Activated CD4-positive, alpha-beta memory T cell treated with anti-CD3 and anti-CD28 coated beads, Interleukin-2, amount 10 ng/mL, durations not matched to agents 7 days and 5 days (primary cell): ENCODE measurements at regions not wholly inside any gene's neighbourhood (a gene's known extent, or its start where the extent isn't known, plus 50 kb on each side); places are given as distances from the start of the nearest gene placed in this dataset.

Experiments used
- CTCF ChIA-PET: fragments of 350-600 bp; sonication (Branson Sonifier 250); formaldehyde crosslinking; loops from one replicate; lab custom pipeline; 2021; ENCODE audit warnings: antibody characterized with exemption, inconsistent platforms; lab: Charles Lee
- POLR2A ChIA-PET: fragments of 350-600 bp; sonication (Branson Sonifier 250); formaldehyde crosslinking; loops from one replicate; lab custom pipeline; 2021; ENCODE audit warnings: antibody characterized with exemption; lab: Charles Lee
- DNase-seq: peaks from one replicate; pipeline ENCODE4 v3.0.0-alpha.2; 2020
- H3K27ac Mint-ChIP-seq: one replicate; pipeline ENCODE4 v1.8.0; 2021; ENCODE audit warnings: mild to moderate bottlenecking, mixed read lengths
- H3K27me3 Mint-ChIP-seq: one replicate; pipeline ENCODE4 v1.8.0; 2021; ENCODE audit warnings: mixed read lengths
- H3K36me3 Mint-ChIP-seq: one replicate; pipeline ENCODE4 v1.8.0; 2021; ENCODE audit warnings: low read depth, mixed read lengths
- H3K4me1 Mint-ChIP-seq: one replicate; pipeline ENCODE4 v1.8.0; 2021; ENCODE audit warnings: mixed read lengths
- H3K4me3 Mint-ChIP-seq: one replicate; pipeline ENCODE4 v1.8.0; 2021; ENCODE audit warnings: mild to moderate bottlenecking, mixed read lengths
- H3K9me3 Mint-ChIP-seq: one replicate; pipeline ENCODE4 v1.8.0; 2021; ENCODE audit warnings: mixed read lengths

DNA sequence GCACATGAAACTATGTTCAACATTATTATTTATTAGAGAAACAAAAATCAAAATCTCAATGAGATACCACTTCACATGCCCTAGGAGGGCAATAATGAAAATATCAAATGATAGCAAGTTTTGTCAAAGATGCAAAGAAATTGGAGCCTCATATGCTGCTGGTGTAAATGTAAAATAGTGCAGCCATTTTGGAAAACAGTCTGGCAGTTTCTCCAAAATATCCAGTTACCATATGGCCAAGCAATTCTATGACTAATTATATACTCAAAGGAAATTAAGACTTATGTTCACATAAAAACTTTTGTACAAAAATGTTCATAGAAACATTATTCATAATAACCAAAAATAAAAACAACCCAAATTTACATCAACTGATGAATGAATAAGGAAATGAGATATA lies 313.6 kb upstream of the LMO3 start:
- Mint-ChIP-seq H3K27me3 (no peaks in the 10 kb centered on the region), H3K36me3 (no peaks in the 10 kb centered on the region), H3K9me3 (peaks cover 18% of the 10 kb centered on the region), H3K4me1 (no peaks in the 10 kb centered on the region), H3K4me3 (no peak overlapping the region), H3K27ac (no peak overlapping the region)
- CTCF ChIA-PET: no interaction called here
- DNase-seq: no peak
- POLR2A ChIA-PET: no interaction called here

DNA sequence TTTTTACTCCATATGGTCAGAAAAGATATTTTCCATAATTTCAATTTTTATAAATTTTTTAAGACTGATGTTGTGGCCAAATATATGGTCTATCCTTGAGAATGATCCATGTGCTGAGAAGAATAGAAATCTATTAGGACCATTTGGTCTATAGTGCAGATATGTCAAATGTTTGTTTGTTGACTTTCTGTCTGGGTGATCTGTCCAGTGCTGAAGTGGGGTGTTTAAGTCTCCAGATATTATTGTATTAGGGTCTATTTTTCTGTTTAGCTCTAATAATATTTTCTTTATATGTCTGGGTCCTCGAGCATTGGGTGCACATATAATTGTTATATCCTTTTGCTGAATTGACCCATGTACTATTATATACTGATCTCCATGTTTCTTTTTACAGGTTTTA lies 308.9 kb upstream of the LMO3 start:
- Mint-ChIP-seq H3K27me3 (no peaks in the 10 kb centered on the region), H3K9me3 (peaks cover 16% of the 10 kb centered on the region), H3K4me1 (no peaks in the 10 kb centered on the region), H3K27ac (no peak overlapping the region), H3K4me3 (no peak overlapping the region), H3K36me3 (no peaks in the 10 kb centered on the region)
- ChIA-PET CTCF (no interaction called here), POLR2A (no interaction called here)
- DNase-seq: no peak

DNA sequence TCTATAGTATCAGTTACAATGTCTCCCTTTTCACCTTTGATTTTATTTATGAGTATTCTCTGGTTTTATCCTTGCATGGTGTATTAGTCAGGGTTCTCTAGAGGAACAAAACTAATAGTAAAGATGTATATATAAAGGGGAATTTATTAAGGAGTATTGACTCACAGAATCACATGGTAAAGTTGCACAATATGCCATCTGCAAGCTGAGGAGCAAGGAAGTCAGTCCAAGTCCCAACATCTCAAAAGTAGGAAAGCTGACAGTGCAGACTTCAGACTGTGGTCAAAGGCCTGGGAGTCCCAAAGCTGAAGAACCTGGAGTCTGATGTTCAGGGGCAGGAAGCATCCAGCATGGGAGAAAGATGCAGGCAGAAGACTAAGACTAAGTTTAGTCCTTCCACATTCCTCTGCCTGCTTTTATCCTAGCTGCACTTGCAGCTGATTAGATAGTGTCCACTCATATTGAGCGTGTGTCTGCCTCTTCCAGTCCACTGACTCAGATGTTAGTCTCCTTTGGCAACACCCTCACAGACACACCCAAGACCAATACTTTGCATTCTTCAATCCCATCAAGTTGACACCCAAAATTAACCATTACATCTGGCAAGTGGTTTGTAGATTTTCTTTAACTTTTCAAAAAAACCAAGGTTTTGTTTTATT lies 308.0 kb upstream of the LMO3 start:
- no peak overlapping the region for H3K27ac Mint-ChIP-seq
- DNase-seq: no peak
- no peaks in the 10 kb centered on the region for H3K27me3 Mint-ChIP-seq
- ChIA-PET CTCF (no interaction called here), POLR2A (no interaction called here)
- H3K9me3 Mint-ChIP-seq: peaks cover 16% of the 10 kb centered on the region
- no peaks in the 10 kb centered on the region for H3K4me1 Mint-ChIP-seq
- H3K36me3 Mint-ChIP-seq: no peaks in the 10 kb centered on the region
- H3K4me3 Mint-ChIP-seq: no peak overlapping the region

DNA sequence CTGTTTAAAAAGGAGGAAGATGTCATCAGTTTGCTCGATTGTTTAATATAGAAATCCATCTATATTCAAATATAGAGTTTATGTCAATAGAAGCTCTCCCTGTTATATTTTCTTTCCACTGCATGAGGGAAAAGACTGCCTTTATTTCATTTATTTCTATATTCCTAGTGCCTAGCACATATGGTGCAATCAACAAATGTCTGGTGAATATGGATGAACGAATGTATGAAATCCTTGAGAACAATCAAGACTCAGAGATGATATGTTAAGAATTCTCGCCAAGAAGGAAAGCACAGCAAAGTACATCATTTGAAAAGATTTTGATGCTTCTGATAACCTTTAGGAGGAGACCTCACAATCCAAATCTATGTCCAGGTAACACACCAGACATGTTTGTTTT lies 296.0 kb upstream of the LMO3 start:
- no peak overlapping the region for H3K27ac Mint-ChIP-seq
- peaks cover 21% of the 10 kb centered on the region for H3K9me3 Mint-ChIP-seq
- H3K27me3 Mint-ChIP-seq: no peaks in the 10 kb centered on the region
- H3K4me3 Mint-ChIP-seq: no peak overlapping the region
- ChIA-PET POLR2A (no interaction called here), CTCF (no interaction called here)
- H3K4me1 Mint-ChIP-seq: no peaks in the 10 kb centered on the region
- DNase-seq: no peak
- no peaks in the 10 kb centered on the region for H3K36me3 Mint-ChIP-seq

DNA sequence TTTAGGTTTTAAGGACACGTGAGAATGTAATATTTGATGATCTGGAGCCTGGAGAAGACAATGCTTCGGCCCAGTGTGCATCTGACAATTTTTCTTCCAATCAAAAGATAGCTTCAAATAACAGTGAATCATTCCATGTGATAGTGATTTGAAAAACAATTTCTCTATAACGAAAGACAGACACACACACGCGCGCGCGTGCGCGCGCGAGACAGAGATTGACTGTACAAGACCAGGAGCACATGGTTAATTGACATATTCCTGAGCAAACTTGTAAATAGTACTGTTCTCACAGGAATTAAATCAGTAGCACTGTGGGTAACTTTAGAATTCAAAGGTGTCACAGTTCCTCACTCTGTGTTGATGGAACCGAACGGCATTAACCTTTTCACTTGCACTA lies 287.5 kb upstream of the LMO3 start:
- H3K4me3 Mint-ChIP-seq: no peak overlapping the region
- no peak for DNase-seq
- no peak overlapping the region for H3K27ac Mint-ChIP-seq
- H3K9me3 Mint-ChIP-seq: peaks cover 16% of the 10 kb centered on the region
- ChIA-PET POLR2A (no interaction called here), CTCF (no interaction called here)
- H3K4me1 Mint-ChIP-seq: no peaks in the 10 kb centered on the region
- no peaks in the 10 kb centered on the region for H3K36me3 Mint-ChIP-seq
- no peaks in the 10 kb centered on the region for H3K27me3 Mint-ChIP-seq

DNA sequence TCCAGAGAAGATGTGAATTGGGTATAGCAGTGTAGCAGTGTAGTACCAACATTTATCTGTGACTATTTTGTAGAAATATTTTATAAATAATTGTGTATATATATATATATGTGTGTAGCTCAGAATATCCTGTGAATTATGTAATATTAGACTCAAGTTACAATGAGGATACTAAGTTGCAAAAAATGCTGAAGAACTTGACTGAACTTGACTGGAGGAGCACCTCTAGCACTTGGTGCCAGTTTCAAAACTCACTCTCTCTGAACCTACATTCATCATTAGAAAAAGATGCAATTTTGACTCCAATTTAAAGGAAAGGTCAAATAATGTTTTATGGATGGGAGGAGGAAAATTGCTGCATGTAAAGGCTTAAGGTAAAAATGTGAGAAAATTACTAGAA lies 285.7 kb upstream of the LMO3 start:
- no peak for DNase-seq
- Mint-ChIP-seq H3K27me3 (no peaks in the 10 kb centered on the region), H3K36me3 (no peaks in the 10 kb centered on the region), H3K4me3 (no peak overlapping the region), H3K27ac (no peak overlapping the region), H3K4me1 (no peaks in the 10 kb centered on the region), H3K9me3 (peaks cover 22% of the 10 kb centered on the region)
- ChIA-PET POLR2A (no interaction called here), CTCF (no interaction called here)

DNA sequence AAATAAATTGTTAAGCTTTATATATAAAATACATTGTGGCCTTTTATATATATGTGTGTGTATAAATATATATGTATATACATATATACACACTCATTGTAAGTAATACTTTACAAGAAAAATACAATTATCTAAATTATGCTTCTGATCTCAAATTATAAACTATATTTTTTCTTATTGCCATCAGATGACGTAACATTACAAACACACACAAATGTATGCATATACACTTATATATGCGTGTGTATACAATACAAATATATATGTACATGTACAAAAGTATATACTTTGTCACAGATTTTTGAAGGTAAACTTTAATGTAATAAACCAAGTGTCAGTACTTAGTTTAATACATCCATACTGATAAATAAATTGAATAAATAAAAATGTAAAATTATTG lies 278.9 kb upstream of the LMO3 start:
- Mint-ChIP-seq H3K4me3 (no peak overlapping the region), H3K27ac (no peak overlapping the region), H3K4me1 (no peaks in the 10 kb centered on the region), H3K36me3 (no peaks in the 10 kb centered on the region), H3K9me3 (peaks cover 18% of the 10 kb centered on the region), H3K27me3 (no peaks in the 10 kb centered on the region)
- DNase-seq: no peak
- POLR2A ChIA-PET: no interaction called here
- CTCF ChIA-PET: no interaction called here

DNA sequence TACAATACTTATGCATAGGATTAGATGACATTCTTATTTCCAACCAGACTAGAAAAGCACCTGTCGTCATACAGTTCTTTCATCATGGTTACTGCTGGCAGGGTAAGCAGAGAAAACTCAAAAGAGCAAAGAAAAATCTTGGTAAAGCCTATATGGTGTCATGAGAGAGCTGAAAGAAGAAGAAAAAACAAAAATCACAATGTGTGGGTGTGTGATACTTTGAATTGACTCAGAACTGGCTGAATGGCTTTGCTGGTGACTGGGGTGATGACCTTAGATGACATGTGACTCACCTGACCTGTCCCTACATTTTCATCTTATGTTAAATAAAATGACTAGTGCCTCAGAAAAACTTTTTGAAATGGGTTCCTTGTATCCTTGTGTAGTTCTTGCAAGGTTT lies 278.1 kb upstream of the LMO3 start:
- POLR2A ChIA-PET: no interaction called here
- Mint-ChIP-seq H3K27ac (no peak overlapping the region), H3K4me3 (no peak overlapping the region), H3K27me3 (no peaks in the 10 kb centered on the region), H3K4me1 (no peaks in the 10 kb centered on the region), H3K9me3 (peaks cover 18% of the 10 kb centered on the region), H3K36me3 (no peaks in the 10 kb centered on the region)
- no peak for DNase-seq
- CTCF ChIA-PET: no interaction called here

DNA sequence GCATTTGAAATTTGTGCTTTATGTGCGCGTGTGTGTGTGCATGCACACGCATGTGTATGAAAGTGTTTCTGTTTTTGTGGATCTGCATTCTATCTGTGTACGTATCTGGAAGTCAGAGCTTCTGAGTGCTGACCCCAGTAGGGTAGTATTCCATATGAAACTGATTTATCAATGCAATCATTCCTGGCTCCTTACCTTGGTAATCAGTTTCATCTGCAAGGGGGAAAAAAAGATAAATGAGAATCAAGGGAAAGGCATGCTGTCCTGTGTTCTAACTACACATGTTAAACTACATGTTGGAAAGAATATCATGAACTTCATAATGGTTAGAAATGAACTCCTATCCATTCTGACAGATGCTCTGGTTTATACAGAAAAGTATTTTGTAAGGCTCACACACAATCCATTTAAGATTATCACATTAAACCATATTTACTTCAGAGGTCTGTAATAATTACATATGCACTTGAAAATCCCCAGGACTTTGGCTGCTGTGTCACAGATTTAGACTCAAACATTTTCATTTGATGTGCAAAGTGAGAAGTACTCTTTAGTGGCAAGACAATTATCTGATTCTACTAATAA lies 276.1 kb upstream of the LMO3 start:
- CTCF ChIA-PET: no interaction called here
- H3K27me3 Mint-ChIP-seq: no peaks in the 10 kb centered on the region
- no peak overlapping the region for H3K4me3 Mint-ChIP-seq
- H3K9me3 Mint-ChIP-seq: peaks cover 6% of the 10 kb centered on the region
- no peaks in the 10 kb centered on the region for H3K36me3 Mint-ChIP-seq
- DNase-seq: no peak
- H3K27ac Mint-ChIP-seq: no peak overlapping the region
- no peaks in the 10 kb centered on the region for H3K4me1 Mint-ChIP-seq
- POLR2A ChIA-PET: no interaction called here

DNA sequence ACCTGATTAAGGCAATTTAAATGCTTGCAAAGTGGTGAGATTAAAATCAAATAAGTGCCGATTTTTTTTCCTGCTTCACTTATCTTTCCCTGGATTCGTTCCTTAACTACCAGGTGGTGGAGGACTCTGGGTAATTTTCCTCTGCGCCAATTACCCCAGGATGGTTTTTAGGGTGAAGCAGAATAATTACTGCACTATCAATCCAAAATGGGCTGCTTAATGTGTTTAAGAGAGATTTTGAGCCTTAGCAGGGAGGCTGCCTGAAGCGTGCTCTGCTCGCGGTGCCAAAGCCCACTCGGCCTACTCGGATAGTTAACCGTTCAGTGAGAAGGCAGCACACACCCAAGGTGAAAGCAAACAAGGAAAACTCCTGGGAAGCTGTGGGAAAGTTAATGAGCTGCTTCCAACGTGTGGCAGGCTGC lies 274.9 kb upstream of the LMO3 start:
- DNase-seq: no peak
- ChIA-PET POLR2A (no interaction called here), CTCF (no interaction called here)
- H3K36me3 Mint-ChIP-seq: no peaks in the 10 kb centered on the region
- H3K9me3 Mint-ChIP-seq: peaks cover 6% of the 10 kb centered on the region
- no peak overlapping the region for H3K4me3 Mint-ChIP-seq
- H3K27me3 Mint-ChIP-seq: no peaks in the 10 kb centered on the region
- no peaks in the 10 kb centered on the region for H3K4me1 Mint-ChIP-seq
- H3K27ac Mint-ChIP-seq: no peak overlapping the region

DNA sequence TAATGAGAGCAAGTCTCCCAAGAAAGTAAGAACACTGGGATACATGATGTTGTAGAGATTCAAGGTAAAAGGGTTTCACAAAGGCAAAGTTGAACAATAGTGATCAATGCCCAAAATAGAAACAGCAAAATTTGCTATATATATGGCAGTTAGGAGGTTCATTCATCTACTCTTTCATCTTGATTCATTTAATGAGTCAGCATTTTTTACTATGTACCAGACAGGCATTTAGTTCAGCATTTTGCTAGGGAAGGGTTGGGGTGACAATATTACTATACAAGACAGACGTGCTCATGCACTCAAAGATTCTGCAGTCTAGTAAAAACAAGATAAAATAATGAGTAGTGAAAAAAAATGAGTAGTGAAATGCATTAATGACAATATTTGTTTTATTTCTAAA lies 264.9 kb upstream of the LMO3 start:
- no peak overlapping the region for H3K4me3 Mint-ChIP-seq
- no peak overlapping the region for H3K27ac Mint-ChIP-seq
- H3K4me1 Mint-ChIP-seq: no peaks in the 10 kb centered on the region
- no peaks in the 10 kb centered on the region for H3K27me3 Mint-ChIP-seq
- ChIA-PET CTCF (no interaction called here), POLR2A (no interaction called here)
- no peaks in the 10 kb centered on the region for H3K36me3 Mint-ChIP-seq
- DNase-seq: no peak
- peaks cover 6% of the 10 kb centered on the region for H3K9me3 Mint-ChIP-seq

DNA sequence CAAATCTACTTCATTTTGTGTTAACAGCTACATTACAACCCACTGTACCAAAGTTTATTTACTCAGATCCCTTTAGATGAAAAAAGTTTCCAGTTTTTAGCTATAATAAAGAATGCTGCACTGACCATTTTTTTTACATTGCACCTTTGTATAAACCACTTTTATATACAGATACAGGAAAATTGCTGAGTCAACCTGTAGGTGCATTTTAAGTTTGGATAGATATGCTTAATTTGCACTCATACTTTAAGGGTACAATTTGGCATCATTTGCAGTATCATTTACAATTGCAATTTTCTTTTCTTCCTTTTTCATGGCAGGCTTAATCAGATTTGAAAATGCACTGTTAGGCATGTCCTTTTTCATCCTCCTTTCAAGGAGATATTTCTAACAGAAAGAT lies 257.8 kb upstream of the LMO3 start:
- no peak overlapping the region for H3K4me3 Mint-ChIP-seq
- no peak for DNase-seq
- H3K4me1 Mint-ChIP-seq: no peaks in the 10 kb centered on the region
- no peaks in the 10 kb centered on the region for H3K27me3 Mint-ChIP-seq
- H3K9me3 Mint-ChIP-seq: peaks cover 3% of the 10 kb centered on the region
- H3K36me3 Mint-ChIP-seq: no peaks in the 10 kb centered on the region
- ChIA-PET POLR2A (no interaction called here), CTCF (no interaction called here)
- H3K27ac Mint-ChIP-seq: no peak overlapping the region

DNA sequence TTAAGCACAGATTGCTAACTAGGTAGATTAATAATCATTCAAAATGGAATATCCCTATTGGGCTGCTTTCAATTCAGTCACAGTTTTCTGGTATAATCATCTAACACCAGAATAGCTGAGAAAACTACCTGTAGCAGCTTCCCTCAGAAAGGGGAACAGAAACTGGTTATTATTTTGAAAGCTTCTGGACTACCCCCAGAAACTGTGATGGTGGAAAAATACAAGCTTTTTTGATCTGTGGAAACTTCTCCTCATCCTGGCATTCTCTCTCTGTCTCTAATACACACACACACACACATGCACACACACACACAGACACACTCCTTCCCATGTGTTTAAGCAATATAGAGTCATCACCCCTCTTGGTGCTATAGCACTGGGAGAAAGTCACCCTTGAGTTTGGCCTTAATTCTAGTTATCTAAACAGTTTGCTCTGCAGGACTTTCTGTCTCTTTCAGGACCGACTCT lies 251.5 kb upstream of the LMO3 start:
- no peak overlapping the region for H3K27ac Mint-ChIP-seq
- no peaks in the 10 kb centered on the region for H3K36me3 Mint-ChIP-seq
- no peaks in the 10 kb centered on the region for H3K4me1 Mint-ChIP-seq
- peaks cover 6% of the 10 kb centered on the region for H3K9me3 Mint-ChIP-seq
- no peak for DNase-seq
- H3K4me3 Mint-ChIP-seq: no peak overlapping the region
- no peaks in the 10 kb centered on the region for H3K27me3 Mint-ChIP-seq
- ChIA-PET CTCF (no interaction called here), POLR2A (no interaction called here)

DNA sequence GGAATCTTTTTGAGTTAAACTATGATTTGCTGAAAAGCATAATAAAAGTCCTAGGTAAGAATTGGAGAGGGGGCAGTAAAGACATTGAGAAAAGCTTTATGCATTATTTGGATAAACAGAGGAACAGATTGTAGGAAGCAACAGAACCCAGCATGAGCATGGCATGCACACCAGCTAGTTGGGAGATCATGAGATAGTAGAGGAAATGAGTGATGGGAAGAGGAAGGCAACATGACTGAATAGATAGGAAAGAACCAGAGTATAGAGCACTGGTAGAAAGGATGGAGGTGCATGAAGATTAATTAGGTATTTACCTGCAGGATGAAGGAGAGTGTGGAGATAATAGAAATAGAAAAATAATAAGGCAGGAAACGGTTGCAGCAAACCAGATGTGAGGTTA lies 248.5 kb upstream of the LMO3 start:
- H3K36me3 Mint-ChIP-seq: no peaks in the 10 kb centered on the region

More for the DNA sequence above, 248.5 kb upstream of the LMO3 start:
- H3K4me1 Mint-ChIP-seq: no peaks in the 10 kb centered on the region
- POLR2A ChIA-PET: no interaction called here
- H3K27ac Mint-ChIP-seq: no peak overlapping the region
- CTCF ChIA-PET: no interaction called here
- peaks cover 6% of the 10 kb centered on the region for H3K9me3 Mint-ChIP-seq
- no peak overlapping the region for H3K4me3 Mint-ChIP-seq
- DNase-seq: no peak
- H3K27me3 Mint-ChIP-seq: no peaks in the 10 kb centered on the region
